Fibroblast of the conjunctiva (primary cell): ENCODE measurements at regions not wholly inside any gene's neighbourhood (a gene's known extent, or its start where the extent isn't known, plus 50 kb on each side); places are given as distances from the start of the nearest gene placed in this dataset.
A peak's percentile ranks its signal among the peaks of the same experiment; 100 is the strongest.
"Not testable (repeated sequence)": the region's sequence is repeated elsewhere in the genome, so short reads cannot be mapped to it uniquely, and the experiment has no call there.

ENCODE experiments used
- DNase-seq: peaks from one replicate; pipeline ENCODE4 v3.0.0-alpha.2; 2010; ENCODE audit warnings: low read depth

DNA sequence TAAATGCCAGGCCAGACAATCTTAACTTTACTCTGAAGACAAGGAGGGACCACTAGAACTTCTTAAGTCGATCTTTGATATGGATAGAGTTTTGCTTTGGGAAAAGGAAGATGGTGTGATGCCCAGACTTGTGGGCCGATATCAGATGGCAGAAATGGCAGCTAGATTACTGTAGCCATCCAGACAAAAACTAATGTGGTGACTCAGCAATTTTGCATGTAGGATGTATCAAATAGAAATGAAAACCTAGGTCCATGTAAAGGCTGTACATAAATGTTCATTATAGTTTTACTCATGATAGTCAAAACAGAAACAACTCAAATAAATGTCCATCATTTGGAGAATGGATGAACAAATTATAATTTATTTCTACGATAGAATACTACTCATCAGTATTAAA lies 121.5 kb downstream of the APIP start:
- no peak for DNase-seq

DNA sequence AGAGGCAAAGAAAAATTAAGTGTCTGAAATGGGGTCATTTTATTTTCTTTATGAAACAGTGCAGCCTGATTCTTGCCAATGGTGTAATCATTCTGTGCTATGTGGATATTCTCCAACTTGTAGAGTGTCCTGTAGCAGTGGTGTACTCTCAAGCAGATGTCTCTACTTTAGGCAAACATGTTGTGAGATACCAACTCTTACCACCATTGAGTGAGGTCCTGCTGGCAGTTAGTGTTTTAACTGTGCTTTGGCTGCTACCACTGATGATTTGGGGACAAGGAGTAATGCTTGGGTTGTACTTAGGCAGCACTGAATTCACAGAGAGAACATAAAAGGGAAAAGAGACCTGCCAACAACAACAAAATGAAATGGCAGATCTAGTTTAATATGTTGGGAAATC lies 122.5 kb downstream of the APIP start:
- peak; percentile 2 for DNase-seq

DNA sequence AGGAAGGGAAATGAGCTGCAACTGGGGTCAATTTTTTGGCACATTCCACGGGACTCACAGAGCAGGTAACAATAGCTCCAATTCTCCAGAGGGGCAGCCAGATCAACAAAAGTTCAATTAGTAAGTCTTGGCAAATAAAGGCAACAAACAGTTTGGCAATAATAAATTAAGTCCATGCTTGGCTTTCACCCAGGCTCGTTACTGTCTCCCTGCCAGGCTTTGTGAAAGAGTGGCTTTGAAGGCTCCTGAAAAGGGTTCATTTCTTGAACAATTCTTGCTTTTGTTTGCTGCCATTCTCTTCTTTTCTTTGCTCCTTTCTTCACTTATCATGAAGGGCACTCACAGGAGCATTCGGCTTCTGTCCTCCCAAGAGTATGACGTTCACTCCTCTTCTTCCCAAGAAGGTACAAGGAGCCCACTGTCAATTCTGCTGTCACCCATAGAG lies 123.3 kb downstream of the APIP start:
- peak; percentile 3 for DNase-seq

DNA sequence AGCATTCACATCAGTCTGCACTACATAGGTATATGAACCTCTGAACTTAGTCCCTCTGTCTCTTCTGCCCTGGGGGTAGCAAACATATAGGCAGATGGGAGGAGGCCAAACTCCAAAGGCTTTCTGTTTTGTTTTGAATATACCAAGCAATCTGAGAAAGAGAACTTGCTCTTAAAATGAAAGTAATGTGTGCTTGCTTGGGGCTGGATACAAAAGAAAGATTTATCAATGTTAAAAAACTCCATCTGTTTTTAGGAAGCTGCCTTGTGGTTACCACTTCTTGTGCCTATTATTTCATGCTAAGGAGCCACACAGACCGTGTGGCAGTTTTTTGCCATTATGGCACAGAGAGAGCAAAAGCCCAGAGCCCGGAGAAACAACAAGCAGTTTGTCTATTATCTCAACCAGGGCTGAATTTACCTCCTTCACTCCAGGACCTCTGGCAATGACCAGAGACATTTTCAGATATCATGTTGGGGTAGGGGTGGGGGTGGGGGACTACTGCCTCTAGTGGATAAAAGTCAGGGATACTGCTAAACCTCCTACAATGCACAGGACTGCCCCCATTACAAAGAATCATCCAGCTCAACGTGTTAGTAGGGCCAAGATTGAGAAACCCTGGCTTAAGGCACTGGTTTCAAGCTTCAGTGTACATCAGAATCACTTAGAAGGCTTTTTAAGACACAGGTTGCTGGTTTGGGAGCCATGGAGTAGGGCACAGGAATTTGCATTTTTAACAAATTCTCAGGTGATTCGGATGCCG lies 124.2 kb downstream of the APIP start:
- peak; percentile 2 for DNase-seq

DNA sequence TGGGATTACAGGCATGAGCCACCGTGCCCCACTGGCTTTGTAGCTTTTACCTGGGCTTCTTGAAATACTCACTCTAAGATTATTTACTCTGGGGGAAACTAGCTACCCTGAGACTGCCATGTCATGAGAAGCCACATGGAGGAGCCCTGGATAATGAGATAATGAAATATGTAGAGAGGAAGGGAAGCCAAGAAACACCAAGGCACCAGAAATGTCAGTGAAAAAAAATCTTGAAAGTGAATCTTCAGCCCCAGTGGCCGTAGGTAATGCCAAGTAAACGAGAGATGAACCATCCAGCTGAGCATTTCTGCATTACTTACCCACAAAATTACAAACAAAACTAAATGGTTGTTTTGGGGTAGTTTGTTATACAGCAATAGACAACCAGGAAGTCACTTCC lies 125.6 kb downstream of the APIP start:
- no peak for DNase-seq

DNA sequence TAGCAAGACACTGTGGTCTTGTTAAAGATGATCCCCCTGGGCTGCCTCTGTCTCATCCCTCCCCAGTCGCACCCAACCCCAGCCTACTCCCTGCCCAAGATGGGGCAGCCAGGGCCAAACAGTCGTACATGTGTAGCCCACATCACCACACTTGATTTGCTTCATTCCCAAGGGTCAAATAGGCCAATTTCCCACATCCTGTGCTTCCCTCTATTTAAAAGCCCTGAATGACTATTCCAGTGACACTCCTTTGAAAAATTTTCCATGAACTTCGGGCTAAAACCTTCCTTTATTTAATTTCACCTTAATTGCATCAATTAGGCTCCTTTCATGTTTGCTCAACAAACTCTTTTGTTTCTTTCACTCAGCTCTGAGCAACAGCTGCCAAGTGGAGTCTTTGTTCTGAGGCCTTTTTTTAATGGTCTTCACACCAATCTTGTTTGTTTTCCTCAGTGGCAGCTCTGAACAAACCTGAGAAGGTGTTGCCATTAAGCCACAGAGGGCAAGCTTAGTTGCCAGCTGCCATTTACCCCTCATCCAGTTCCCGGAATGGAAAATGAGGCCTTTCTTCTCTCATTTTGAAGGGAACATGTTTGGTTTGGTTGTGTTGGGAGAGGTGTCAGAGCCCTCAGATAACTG lies 126.9 kb downstream of the APIP start:
- no peak for DNase-seq

DNA sequence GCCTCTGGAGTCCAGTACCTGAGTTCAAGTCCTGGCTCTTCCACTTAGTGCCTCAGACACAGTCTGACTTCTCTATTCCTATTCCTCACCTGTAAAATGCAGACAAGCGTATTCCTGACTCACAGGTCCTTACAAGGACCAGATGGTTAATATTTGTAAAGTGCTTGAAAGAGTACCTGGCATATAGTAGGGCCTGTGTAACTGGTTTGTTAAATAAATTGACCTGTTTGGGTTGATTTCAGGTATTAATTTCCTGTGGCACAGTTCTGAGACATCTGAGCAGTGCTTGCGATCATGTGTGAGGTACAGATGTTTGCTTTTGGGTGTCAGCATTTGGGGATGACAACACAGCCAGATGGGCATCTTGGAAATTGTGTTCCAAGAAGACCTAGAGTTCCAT lies 127.5 kb downstream of the APIP start:
- no peak for DNase-seq

- DNase-seq = no peak
These were observed 128.3 kb downstream of the APIP start for GRCh38 chr11:34787895-34788294.

DNA sequence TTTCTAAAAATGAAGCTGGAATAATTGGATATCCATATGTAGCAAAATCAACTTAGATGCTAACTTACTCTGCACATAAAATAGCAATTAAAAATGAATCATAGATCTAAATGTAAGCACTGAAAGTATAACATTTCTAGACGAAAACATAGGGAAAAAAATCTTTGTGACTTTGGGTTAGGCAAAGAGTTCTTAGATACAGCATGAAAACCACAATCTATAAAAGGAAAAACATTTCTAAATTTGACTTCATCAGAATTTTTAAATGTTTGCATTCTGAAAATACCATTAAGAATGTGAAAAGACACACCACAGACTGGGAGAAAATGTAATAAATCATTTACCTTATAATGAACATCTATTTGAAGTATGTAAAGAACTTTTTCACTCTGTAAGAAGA lies 128.8 kb downstream of the APIP start:
- no peak for DNase-seq

- DNase-seq = no peak
These were observed 131.8 kb downstream of the APIP start for GRCh38 chr11:34784318-34784841.

- no peak for DNase-seq
These were observed 132.3 kb downstream of the APIP start for GRCh38 chr11:34783816-34784317.

- not testable (repeated sequence) for DNase-seq
These were observed 134.4 kb downstream of the APIP start for GRCh38 chr11:34781826-34782225.

DNA sequence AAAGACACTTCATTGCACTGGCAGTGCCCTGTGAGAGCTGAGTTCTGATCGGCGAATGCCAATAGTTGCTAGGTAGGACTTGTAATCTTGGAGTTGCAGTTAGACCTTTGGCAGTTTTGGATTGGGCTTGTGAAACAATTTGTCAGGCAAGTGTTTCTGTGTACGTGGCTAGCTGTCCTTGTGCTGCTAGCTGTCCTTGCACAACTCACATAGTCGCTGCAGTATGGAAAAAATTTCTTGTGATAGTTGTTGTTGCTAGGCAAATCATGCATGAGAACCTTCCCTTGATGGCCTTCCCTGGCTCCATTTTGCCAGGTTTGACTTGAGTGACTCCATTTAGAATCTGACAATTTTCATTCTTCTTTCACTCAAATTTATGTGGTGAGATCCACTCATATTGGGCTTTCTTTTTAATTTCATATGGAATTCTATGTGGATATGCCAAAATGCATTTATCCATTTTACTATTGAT lies 140.7 kb downstream of the APIP start:
- DNase-seq = no peak

GRCh38 chr11:34774604-34775003 lies 141.6 kb downstream of the APIP start:
- DNase-seq = no peak

GRCh38 chr11:34773826-34774225 lies 142.4 kb downstream of the APIP start:
- DNase-seq = peak; percentile 37

DNA sequence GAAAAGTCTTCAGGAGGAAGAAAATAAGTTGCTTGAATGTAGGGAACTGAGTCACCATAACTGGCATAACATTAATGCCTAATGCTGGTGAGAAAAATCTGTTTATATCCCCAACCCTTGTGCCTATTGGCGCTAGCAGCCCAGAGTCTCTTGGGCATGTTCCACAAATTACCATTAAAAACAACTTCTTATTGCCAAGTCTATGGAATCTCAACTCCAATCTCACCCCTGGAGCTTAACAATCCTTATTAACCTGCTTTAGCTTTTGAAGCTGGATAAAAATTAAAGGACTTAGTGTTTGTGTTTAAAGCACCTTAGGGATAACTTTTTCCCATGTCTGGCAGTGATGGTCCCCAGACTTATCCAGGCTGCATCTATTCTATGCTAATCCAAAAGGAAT lies 143.0 kb downstream of the APIP start:
- no peak for DNase-seq

DNA sequence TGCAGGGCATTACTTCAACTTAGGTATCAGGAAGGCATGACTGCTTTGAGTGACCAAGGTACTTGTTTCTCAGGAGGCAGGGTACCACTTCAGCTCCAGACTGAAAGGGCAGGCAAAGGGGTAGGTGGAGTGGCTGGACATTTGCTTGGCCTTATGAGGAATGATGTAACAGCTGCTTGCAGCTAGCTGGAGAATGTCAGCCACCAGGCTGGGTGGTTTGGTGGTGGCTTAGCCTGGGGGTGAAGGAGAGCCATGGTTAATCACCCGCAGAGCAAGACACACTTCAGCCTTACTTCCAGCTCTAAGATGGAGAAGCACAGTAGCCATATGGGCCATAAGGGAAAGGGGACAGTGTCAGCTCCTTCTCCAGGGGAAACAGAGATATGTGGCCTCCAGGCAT lies 146.1 kb downstream of the APIP start:
- DNase-seq = no peak

GRCh38 chr11:34769224-34769623 lies 147.0 kb downstream of the APIP start:
- DNase-seq = no peak

DNA sequence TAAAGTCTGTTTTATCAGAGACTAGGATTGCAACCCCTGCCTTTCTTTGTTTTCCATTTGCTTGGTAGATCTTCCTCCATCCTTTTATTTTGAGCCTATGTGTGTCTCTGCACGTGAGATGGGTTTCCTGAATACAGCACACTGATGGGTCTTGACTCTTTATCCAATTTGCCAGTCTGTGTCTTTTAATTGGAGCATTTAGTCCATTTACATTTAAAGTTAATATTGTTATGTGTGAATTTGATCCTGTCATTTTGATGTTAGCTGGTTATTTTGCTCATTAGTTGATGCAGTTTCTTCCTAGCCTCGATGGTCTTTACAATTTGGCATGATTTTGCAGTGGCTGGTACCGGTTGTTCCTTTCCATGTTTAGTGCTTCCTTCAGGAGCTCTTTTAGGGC lies 141.7 kb downstream of the EHF start:
- not testable (repeated sequence) for DNase-seq

GRCh38 chr11:34758262-34758661 lies 137.4 kb downstream of the EHF start:
- DNase-seq = no peak

- no peak for DNase-seq
These were observed 136.1 kb downstream of the EHF start for GRCh38 chr11:34757026-34757451.

DNA sequence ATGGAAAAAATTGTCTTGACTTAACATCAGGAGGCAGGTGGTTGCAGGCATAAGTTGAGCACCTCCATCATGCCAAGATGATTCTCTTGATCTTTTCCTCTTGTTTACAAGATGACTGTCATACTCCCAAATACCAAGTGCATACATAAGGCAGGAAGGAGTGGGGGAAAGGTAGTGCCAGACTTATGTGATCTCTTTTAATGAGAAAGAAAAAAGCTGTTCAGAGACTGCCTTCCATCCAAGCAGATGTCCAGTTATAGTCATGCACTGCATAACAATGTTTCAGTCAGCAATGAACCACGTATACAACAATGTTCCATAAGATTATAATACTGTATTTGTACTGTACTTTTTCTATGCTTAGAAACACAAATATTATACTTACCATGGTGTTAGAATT lies 135.7 kb downstream of the EHF start:
- no peak for DNase-seq

- DNase-seq = no peak
These were observed 134.8 kb downstream of the EHF start for GRCh38 chr11:34755671-34756070.
